ENCODE measurements at regions not wholly inside any gene's neighbourhood (a gene's known extent, or its start where the extent isn't known, plus 50 kb on each side); places are given as distances from the start of the nearest gene placed in this dataset.
"Not testable (repeated sequence)": the region's sequence is repeated elsewhere in the genome, so short reads cannot be mapped to it uniquely, and the experiment has no call there.

DNA sequence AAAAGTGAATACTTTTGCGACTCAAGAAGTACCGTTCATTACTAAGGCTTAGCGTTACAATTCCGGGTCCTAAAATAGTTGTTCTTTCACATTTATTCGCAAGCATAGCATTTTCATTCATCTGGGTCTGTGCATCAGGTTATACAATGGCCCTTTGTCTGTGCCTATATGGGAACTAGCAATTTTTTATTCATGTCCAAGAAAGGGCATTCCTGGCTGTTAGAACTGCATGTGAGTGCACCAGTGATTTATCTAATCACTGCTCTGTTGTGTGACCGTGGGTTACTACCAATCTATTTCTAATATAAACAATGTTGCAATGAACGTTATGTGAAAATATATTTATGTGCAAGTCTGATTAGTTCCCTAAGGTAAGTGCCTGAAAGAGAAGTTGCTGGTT lies 63.8 kb downstream of the SPANXA1 start:
- H3K27me3 ChIP-seq; H3K4me1 ChIP-seq (ENCODE audit: insufficient read depth): not testable (repeated sequence)
- WGBS (ENCODE audit: low lambda C conversion rate, missing lambda C conversion rate) = 93% methylated on average over 3 of the region's 7 CpGs

GRCh38 chrX:141475788-141476187 lies 108.8 kb downstream of the SPANXA1 start:
- not testable (repeated sequence) for H3K9me3 ChIP-seq (ENCODE audit: low read depth); H3K79me2 ChIP-seq; H4K20me1 ChIP-seq (ENCODE audit: insufficient read depth, poor library complexity, severe bottlenecking); H3K4me2 ChIP-seq; H2AFZ ChIP-seq; H3K4me1 ChIP-seq (ENCODE audit: insufficient read depth); H3K36me3 ChIP-seq (replicated peaks; ENCODE audit: insufficient read depth, low read depth); H3K27ac ChIP-seq; H3K4me3 ChIP-seq; DNase-seq (ENCODE audit: low spot score); H3K9me2 ChIP-seq (replicated peaks; ENCODE audit: insufficient read depth); H3K27me3 ChIP-seq
- 83% methylated on average over 5 of the region's 6 CpGs for WGBS (ENCODE audit: low lambda C conversion rate, missing lambda C conversion rate)

More for the DNA sequence above, 63.8 kb downstream of the SPANXA1 start:
- not testable (repeated sequence) for H3K9me3 ChIP-seq (ENCODE audit: low read depth); H3K79me2 ChIP-seq; H3K9me2 ChIP-seq (replicated peaks; ENCODE audit: insufficient read depth); H4K20me1 ChIP-seq (ENCODE audit: insufficient read depth, poor library complexity, severe bottlenecking); DNase-seq (ENCODE audit: low spot score); H3K4me2 ChIP-seq; H2AFZ ChIP-seq; H3K4me3 ChIP-seq; H3K27ac ChIP-seq; H3K36me3 ChIP-seq (replicated peaks; ENCODE audit: insufficient read depth, low read depth)

- Histone ChIP-seq H4K20me1 (ENCODE audit: insufficient read depth, poor library complexity, severe bottlenecking) (no peaks in the 10 kb centered on the region), H3K4me3 (no peak overlapping the region), H3K9me2 (replicated peaks; ENCODE audit: insufficient read depth) (no peaks in the 10 kb centered on the region), H3K79me2 (no peaks in the 10 kb centered on the region), H3K9me3 (ENCODE audit: low read depth) (no peaks in the 10 kb centered on the region), H3K27ac (no peak overlapping the region), H3K4me2 (no peak overlapping the region), H3K27me3 (no peaks in the 10 kb centered on the region), H2AFZ (no peak overlapping the region), H3K4me1 (ENCODE audit: insufficient read depth) (no peaks in the 10 kb centered on the region), H3K36me3 (replicated peaks; ENCODE audit: insufficient read depth, low read depth) (no peaks in the 10 kb centered on the region)
- WGBS (ENCODE audit: low lambda C conversion rate, missing lambda C conversion rate) = 72% methylated on average over 4 of the region's 4 CpGs
- TF ChIP-seq EZH2 (IDR thresholded peaks at IDR 0.05; ENCODE audit: borderline replicate concordance) (no peak), EZH2phosphoT487 (IDR thresholded peaks at IDR 0.05; ENCODE audit: low read depth, severe bottlenecking, unreplicated experiment) (no peak)
- TF ChIP-seq, protein P1, sequence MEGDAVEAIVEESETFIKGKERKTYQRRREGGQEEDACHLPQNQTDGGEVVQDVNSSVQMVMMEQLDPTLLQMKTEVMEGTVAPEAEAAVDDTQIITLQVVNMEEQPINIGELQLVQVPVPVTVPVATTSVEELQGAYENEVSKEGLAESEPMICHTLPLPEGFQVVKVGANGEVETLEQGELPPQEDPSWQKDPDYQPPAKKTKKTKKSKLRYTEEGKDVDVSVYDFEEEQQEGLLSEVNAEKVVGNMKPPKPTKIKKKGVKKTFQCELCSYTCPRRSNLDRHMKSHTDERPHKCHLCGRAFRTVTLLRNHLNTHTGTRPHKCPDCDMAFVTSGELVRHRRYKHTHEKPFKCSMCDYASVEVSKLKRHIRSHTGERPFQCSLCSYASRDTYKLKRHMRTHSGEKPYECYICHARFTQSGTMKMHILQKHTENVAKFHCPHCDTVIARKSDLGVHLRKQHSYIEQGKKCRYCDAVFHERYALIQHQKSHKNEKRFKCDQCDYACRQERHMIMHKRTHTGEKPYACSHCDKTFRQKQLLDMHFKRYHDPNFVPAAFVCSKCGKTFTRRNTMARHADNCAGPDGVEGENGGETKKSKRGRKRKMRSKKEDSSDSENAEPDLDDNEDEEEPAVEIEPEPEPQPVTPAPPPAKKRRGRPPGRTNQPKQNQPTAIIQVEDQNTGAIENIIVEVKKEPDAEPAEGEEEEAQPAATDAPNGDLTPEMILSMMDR (IDR thresholded peaks at IDR 0.05; ENCODE audit: poor library complexity) = no peak
- DNase-seq (ENCODE audit: low spot score) = no peak
Measured at GRCh38 chrX:141469469-141469868, 115.1 kb downstream of the SPANXA1 start.

DNA sequence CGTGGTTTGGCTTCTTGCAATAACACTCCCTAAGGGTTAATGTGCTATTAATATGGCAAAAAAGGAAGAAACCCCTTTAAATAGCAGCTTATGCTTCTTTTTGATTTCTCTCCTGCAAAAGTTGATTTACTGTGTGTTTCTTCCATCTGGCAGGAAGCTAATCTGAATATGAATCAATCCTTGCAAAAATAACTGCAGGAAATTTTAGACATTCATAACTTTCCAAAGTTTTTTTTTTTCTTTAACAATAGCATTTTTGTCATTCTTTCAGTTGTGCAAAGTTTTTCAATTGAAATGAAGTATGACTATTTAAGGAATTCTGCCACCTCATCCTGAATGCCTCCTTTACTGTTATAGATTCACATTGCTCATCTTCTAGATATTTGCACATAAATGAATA lies 115.6 kb downstream of the SPANXA1 start:
- Histone ChIP-seq H3K27ac (no peak overlapping the region), H3K4me2 (no peak overlapping the region), H3K9me2 (replicated peaks; ENCODE audit: insufficient read depth) (no peaks in the 10 kb centered on the region), H3K4me3 (no peak overlapping the region), H3K79me2 (no peaks in the 10 kb centered on the region), H3K9me3 (ENCODE audit: low read depth) (no peaks in the 10 kb centered on the region), H3K36me3 (replicated peaks; ENCODE audit: insufficient read depth, low read depth) (no peaks in the 10 kb centered on the region), H3K27me3 (no peaks in the 10 kb centered on the region), H4K20me1 (ENCODE audit: insufficient read depth, poor library complexity, severe bottlenecking) (no peaks in the 10 kb centered on the region), H3K4me1 (ENCODE audit: insufficient read depth) (no peaks in the 10 kb centered on the region), H2AFZ (no peak overlapping the region)
- no peak for DNase-seq (ENCODE audit: low spot score)
- TF ChIP-seq EZH2phosphoT487 (IDR thresholded peaks at IDR 0.05; ENCODE audit: low read depth, severe bottlenecking, unreplicated experiment) (no peak), EZH2 (IDR thresholded peaks at IDR 0.05; ENCODE audit: borderline replicate concordance) (no peak)
- TF ChIP-seq, protein P1 (IDR thresholded peaks at IDR 0.05; ENCODE audit: poor library complexity) = no peak
- WGBS (ENCODE audit: low lambda C conversion rate, missing lambda C conversion rate) = 28% methylated on average over 1 of the region's 1 CpG

DNA sequence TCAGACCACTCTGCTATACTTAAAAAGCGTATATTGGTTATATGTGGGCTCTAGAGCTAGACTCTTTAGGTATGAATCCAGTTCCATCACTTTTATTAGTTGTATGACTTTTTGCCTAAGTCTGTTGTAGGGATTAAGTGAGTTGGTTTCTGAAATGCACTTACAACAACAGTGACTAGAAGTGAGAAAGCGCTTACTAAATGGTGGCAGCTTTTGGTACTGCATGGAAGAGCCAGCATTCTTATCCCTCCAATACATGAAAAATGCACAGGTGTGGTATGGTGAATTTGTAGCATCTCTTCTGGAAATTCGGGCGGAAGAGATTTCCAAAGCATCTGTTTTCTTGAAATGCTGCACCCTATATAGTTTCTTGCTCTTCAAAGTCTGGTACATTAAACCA lies 117.1 kb downstream of the SPANXA1 start:
- no peak overlapping the region for H3K27ac ChIP-seq
- TF ChIP-seq EZH2 (IDR thresholded peaks at IDR 0.05; ENCODE audit: borderline replicate concordance) (no peak), EZH2phosphoT487 (IDR thresholded peaks at IDR 0.05; ENCODE audit: low read depth, severe bottlenecking, unreplicated experiment) (no peak)
- TF ChIP-seq, protein P1 (IDR thresholded peaks at IDR 0.05; ENCODE audit: poor library complexity) = no peak
- H3K79me2 ChIP-seq = no peaks in the 10 kb centered on the region
- H2AFZ ChIP-seq = no peak overlapping the region
- H4K20me1 ChIP-seq (ENCODE audit: insufficient read depth, poor library complexity, severe bottlenecking) = no peaks in the 10 kb centered on the region
- H3K9me3 ChIP-seq (ENCODE audit: low read depth) = no peaks in the 10 kb centered on the region
- H3K36me3 ChIP-seq (replicated peaks; ENCODE audit: insufficient read depth, low read depth) = no peaks in the 10 kb centered on the region
- H3K4me1 ChIP-seq (ENCODE audit: insufficient read depth) = no peaks in the 10 kb centered on the region
- H3K4me2 ChIP-seq = no peak overlapping the region
- H3K27me3 ChIP-seq = no peaks in the 10 kb centered on the region
- no peak for DNase-seq (ENCODE audit: low spot score)
- no peaks in the 10 kb centered on the region for H3K9me2 ChIP-seq (replicated peaks; ENCODE audit: insufficient read depth)
- WGBS (ENCODE audit: low lambda C conversion rate, missing lambda C conversion rate) = 70% methylated on average over 4 of the region's 4 CpGs
- H3K4me3 ChIP-seq = no peak overlapping the region
